Calu3 (cell line): ENCODE measurements at regions not wholly inside any gene's neighbourhood (a gene's known extent, or its start where the extent isn't known, plus 50 kb on each side); places are given as distances from the start of the nearest gene placed in this dataset.

Experiments
- BruUV-seq: library from RNA; stranded (reverse); fragments of 400-500 nt; replicated peaks from 2 replicates; lab custom pipeline; 2021; lab: Mats Ljungman, UMichigan
- CTCF ChIA-PET: fragments of 300-600 bp; sonication (Branson Sonifier 250); formaldehyde crosslinking; loops from one replicate; lab custom pipeline; 2022; ENCODE audit warnings: antibody characterized with exemption; lab: Charles Lee
- DNase-seq: peaks from one replicate; pipeline ENCODE4 v3.0.0; 2022
- H3K27ac Mint-ChIP-seq: one replicate; pipeline ENCODE4 v1.8.0; 2022; ENCODE audit warnings: mixed read lengths; ENCODE audit not compliant: unreplicated experiment
- H3K27me3 Mint-ChIP-seq: one replicate; pipeline ENCODE4 v1.8.0; 2022; ENCODE audit warnings: mixed read lengths; ENCODE audit not compliant: unreplicated experiment
- H3K36me3 Mint-ChIP-seq: one replicate; pipeline ENCODE4 v1.8.0; 2022; ENCODE audit warnings: mild to moderate bottlenecking, moderate library complexity, mixed read lengths; ENCODE audit not compliant: insufficient read depth, unreplicated experiment
- H3K4me1 Mint-ChIP-seq: one replicate; pipeline ENCODE4 v1.8.0; 2022; ENCODE audit warnings: mild to moderate bottlenecking, low read depth, mixed read lengths; ENCODE audit not compliant: unreplicated experiment
- H3K4me3 Mint-ChIP-seq: one replicate; pipeline ENCODE4 v1.8.0; 2022; ENCODE audit warnings: mild to moderate bottlenecking, low read depth, moderate library complexity, mixed read lengths; ENCODE audit not compliant: unreplicated experiment
- H3K9me3 Mint-ChIP-seq: one replicate; pipeline ENCODE4 v1.8.0; 2022; ENCODE audit warnings: low read depth, mixed read lengths; ENCODE audit not compliant: unreplicated experiment
- CTCF ChIP-seq: fragments of 200-600 bp; IDR thresholded peaks from one replicate; pipeline ENCODE4 v1.8.0; 2022; ENCODE audit warnings: antibody characterized with exemption; ENCODE audit not compliant: unreplicated experiment
- intact Hi-C: fragments of 100-400 bp; cut with micrococcal nuclease; formaldehyde crosslinking; loops from one replicate; pipeline ENCODE4 v1.10.0; 2022; ENCODE audit not compliant: unreplicated experiment

DNA sequence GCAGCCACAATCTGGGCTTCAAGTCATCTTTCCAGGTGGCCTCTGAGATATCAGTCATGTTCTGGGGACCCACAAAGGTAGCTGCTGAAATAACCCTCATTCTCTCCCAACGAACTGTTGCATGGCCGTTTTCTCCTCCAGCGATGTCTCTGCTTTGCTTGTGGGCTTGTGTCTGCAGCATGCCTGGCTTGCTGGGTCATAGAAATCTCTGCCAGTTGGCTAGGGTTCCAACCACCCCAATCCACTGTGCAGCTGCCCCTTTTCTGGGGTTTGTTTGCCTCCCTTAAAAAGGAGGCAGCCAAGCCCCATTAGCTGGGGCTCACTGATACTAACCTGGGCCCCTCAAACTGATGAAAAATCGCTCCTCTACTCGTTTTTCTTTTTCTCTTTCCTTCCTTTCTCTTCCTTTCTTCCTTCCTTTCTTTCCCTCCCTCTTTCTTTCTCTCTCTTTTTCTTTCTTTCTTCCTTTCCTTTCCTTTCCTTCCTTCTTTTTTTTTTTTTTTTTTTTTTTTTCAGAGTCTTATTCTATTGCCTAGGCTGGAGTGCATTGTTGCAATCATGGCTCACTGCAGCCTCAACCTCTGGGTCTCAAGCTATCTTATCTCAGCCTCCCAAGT, 680.0 kb downstream of the EPHA4 start:
- H3K9me3 Mint-ChIP-seq, result peaks cover 7% of the 10 kb centered on the region
- H3K4me1 Mint-ChIP-seq, result no peaks in the 10 kb centered on the region
- no peak overlapping the region for H3K4me3 Mint-ChIP-seq
- H3K27me3 Mint-ChIP-seq, result no peaks in the 10 kb centered on the region
- H3K27ac Mint-ChIP-seq, result no peak overlapping the region
- intact Hi-C loops, result no loop called here
- CTCF ChIA-PET, result interaction anchor here (0.6 kb wide), 1 partner anchor 336 kb away, joined by 3 read pairs; no protein-coding TSS in a partner anchor
- BruUV-seq, result no TSS peak
- TF ChIP-seq CTCF, result no peak
- DNase-seq, result no peak
- H3K36me3 Mint-ChIP-seq, result no peaks in the 10 kb centered on the region

DNA sequence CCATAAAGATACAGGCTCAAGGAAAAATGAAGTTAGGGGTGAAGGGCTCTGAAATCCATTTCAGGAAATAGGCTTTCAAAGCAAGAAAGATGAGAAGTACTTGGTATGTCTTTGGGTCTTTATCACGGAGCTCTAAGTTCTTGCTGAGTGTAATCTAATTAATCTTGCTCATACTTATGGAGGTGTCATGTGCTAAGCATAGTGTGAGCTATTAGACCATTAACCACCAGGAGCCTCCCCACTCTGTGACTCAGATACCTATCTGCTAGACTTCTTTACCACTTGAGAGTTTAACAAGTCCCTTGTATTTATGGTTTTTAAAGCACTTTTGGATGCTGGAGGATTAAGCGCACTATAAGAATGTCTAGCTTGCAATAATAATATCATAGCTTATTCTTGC, 678.7 kb downstream of the EPHA4 start:
- Mint-ChIP-seq H3K27me3 (no peaks in the 10 kb centered on the region), H3K4me1 (no peaks in the 10 kb centered on the region), H3K27ac (no peak overlapping the region), H3K9me3 (peaks cover 7% of the 10 kb centered on the region), H3K4me3 (no peak overlapping the region), H3K36me3 (no peaks in the 10 kb centered on the region)
- CTCF ChIA-PET, result interaction anchor here (0.6 kb wide), 1 partner anchor 369 kb away, joined by 3 read pairs; no protein-coding TSS in a partner anchor
- no peak for TF ChIP-seq CTCF
- DNase-seq, result no peak
- BruUV-seq, result no TSS peak
- intact Hi-C loops, result no loop called here

GRCh38 chr2:220894069-220894468, 678.0 kb downstream of the EPHA4 start:
- no peak overlapping the region for H3K27ac Mint-ChIP-seq
- no TSS peak for BruUV-seq
- CTCF ChIA-PET, result no interaction called here

DNA sequence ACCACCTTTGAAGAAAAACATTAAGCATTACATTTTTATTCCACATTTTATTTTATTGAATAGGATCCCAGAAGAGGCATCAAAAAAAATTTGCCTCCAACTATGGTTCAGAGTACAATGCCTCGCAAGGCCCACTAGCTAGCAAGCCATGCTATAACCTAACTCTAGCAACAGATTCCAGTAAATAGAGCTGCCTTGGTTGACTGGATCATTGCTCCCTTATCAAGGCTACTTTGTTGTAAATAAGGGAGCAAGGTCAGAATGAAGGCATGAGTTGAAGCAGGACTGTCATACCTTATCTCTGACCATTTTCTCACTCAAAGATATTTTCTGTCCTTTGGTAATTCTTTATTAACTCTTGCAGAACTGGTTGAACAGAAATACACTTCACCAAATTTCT, 672.6 kb downstream of the EPHA4 start:
- no peaks in the 10 kb centered on the region for H3K27me3 Mint-ChIP-seq
- intact Hi-C loops, result no loop called here
- no peak for DNase-seq
- TF ChIP-seq CTCF, result no peak
- no peaks in the 10 kb centered on the region for H3K36me3 Mint-ChIP-seq
- BruUV-seq, result no TSS peak
- H3K9me3 Mint-ChIP-seq, result peaks cover 2% of the 10 kb centered on the region
- no peak overlapping the region for H3K27ac Mint-ChIP-seq
- CTCF ChIA-PET, result no interaction called here
- H3K4me1 Mint-ChIP-seq, result no peaks in the 10 kb centered on the region
- no peak overlapping the region for H3K4me3 Mint-ChIP-seq

More at GRCh38 chr2:220894069-220894468, 678.0 kb downstream of the EPHA4 start:
- peaks cover 7% of the 10 kb centered on the region for H3K9me3 Mint-ChIP-seq
- intact Hi-C loops, result no loop called here
- no peaks in the 10 kb centered on the region for H3K36me3 Mint-ChIP-seq
- H3K4me1 Mint-ChIP-seq, result no peaks in the 10 kb centered on the region
- no peak overlapping the region for H3K4me3 Mint-ChIP-seq
- H3K27me3 Mint-ChIP-seq, result no peaks in the 10 kb centered on the region
- TF ChIP-seq CTCF, result no peak
- DNase-seq, result no peak
